ENCODE measurements at regions not wholly inside any gene's neighbourhood (a gene's known extent, or its start where the extent isn't known, plus 50 kb on each side); places are given as distances from the start of the nearest gene placed in this dataset.

GRCh38 chr18:47737956-47738355 lies 192.5 kb downstream of the SMAD2 start:
- H3K27me3 ChIP-seq (ENCODE audit: low read depth): peaks cover 23% of the 10 kb centered on the region
- no peaks in the 10 kb centered on the region for H3K4me1 ChIP-seq
- in situ Hi-C loops (cut with MboI; ENCODE audit: low sequenced_read_pairs): no loop called here
- no peaks in the 10 kb centered on the region for H3K36me3 ChIP-seq (replicated peaks)
- no peak overlapping the region for H3K4me3 ChIP-seq
- H3K9me3 ChIP-seq: no peaks in the 10 kb centered on the region
- DNase-seq (ENCODE audit: low spot score in 2 of 2): no peak

- in situ Hi-C loops (cut with MboI; ENCODE audit: low sequenced_read_pairs): no loop called here
- H3K9me3 ChIP-seq: no peaks in the 10 kb centered on the region
- H3K36me3 ChIP-seq (replicated peaks): no peaks in the 10 kb centered on the region
- peaks cover 19% of the 10 kb centered on the region for H3K27me3 ChIP-seq (ENCODE audit: low read depth)
- no peaks in the 10 kb centered on the region for H3K4me1 ChIP-seq
- DNase-seq (ENCODE audit: low spot score in 2 of 2): no peak
- H3K4me3 ChIP-seq: no peak overlapping the region
Measured at GRCh38 chr18:47737198-47737830, 193.1 kb downstream of the SMAD2 start.

- in situ Hi-C loops (cut with MboI; ENCODE audit: low sequenced_read_pairs): no loop called here
- Histone ChIP-seq H3K4me1 (no peaks in the 10 kb centered on the region), H3K36me3 (replicated peaks) (no peaks in the 10 kb centered on the region), H3K27me3 (ENCODE audit: low read depth) (peaks cover 18% of the 10 kb centered on the region), H3K4me3 (no peak overlapping the region), H3K9me3 (no peaks in the 10 kb centered on the region)
- DNase-seq (ENCODE audit: low spot score in 2 of 2): no peak
Measured at GRCh38 chr18:47736376-47737140, 193.9 kb downstream of the SMAD2 start.

- Histone ChIP-seq H3K9me3 (no peaks in the 10 kb centered on the region), H3K4me3 (no peak overlapping the region), H3K27me3 (ENCODE audit: low read depth) (peaks cover 18% of the 10 kb centered on the region), H3K36me3 (replicated peaks) (no peaks in the 10 kb centered on the region), H3K4me1 (no peaks in the 10 kb centered on the region)
- in situ Hi-C loops (cut with MboI; ENCODE audit: low sequenced_read_pairs): no loop called here
- DNase-seq (ENCODE audit: low spot score in 2 of 2): no peak
Measured at GRCh38 chr18:47735041-47735702, 195.3 kb downstream of the SMAD2 start.

- no peak overlapping the region for H3K4me3 ChIP-seq
- H3K4me1 ChIP-seq: no peaks in the 10 kb centered on the region
- no peak for DNase-seq (ENCODE audit: low spot score in 2 of 2)
- H3K36me3 ChIP-seq (replicated peaks): no peaks in the 10 kb centered on the region
- peaks cover 8% of the 10 kb centered on the region; the same call in 1 of the 2 replicates for H3K27me3 ChIP-seq (ENCODE audit: low read depth)
- no peaks in the 10 kb centered on the region for H3K9me3 ChIP-seq
- in situ Hi-C loops (cut with MboI; ENCODE audit: low sequenced_read_pairs): no loop called here
Measured at GRCh38 chr18:47731276-47731675, 199.2 kb downstream of the SMAD2 start.

GRCh38 chr18:47730795-47731194 lies 199.7 kb downstream of the SMAD2 start:
- H3K9me3 ChIP-seq: no peaks in the 10 kb centered on the region
- H3K36me3 ChIP-seq (replicated peaks): no peaks in the 10 kb centered on the region
- no peak overlapping the region for H3K4me3 ChIP-seq
- in situ Hi-C loops (cut with MboI; ENCODE audit: low sequenced_read_pairs): no loop called here
- peaks cover 6% of the 10 kb centered on the region; the same call in 1 of the 2 replicates for H3K27me3 ChIP-seq (ENCODE audit: low read depth)
- no peaks in the 10 kb centered on the region for H3K4me1 ChIP-seq
- DNase-seq (ENCODE audit: low spot score in 2 of 2): no peak

- H3K27me3 ChIP-seq (ENCODE audit: low read depth): no peaks in the 10 kb centered on the region
Measured at GRCh38 chr18:47729356-47729755, 201.1 kb downstream of the SMAD2 start.

GRCh38 chr18:47728921-47729320 lies 201.5 kb downstream of the SMAD2 start:
- no peak overlapping the region for H3K4me3 ChIP-seq
- no peaks in the 10 kb centered on the region for H3K27me3 ChIP-seq (ENCODE audit: low read depth)
- no peaks in the 10 kb centered on the region for H3K9me3 ChIP-seq
- no peaks in the 10 kb centered on the region for H3K36me3 ChIP-seq (replicated peaks)
- H3K4me1 ChIP-seq: no peaks in the 10 kb centered on the region
- no peak for DNase-seq (ENCODE audit: low spot score in 2 of 2)
- in situ Hi-C loops (cut with MboI; ENCODE audit: low sequenced_read_pairs): no loop called here

More at GRCh38 chr18:47729356-47729755, 201.1 kb downstream of the SMAD2 start:
- no peaks in the 10 kb centered on the region for H3K9me3 ChIP-seq
- no peaks in the 10 kb centered on the region for H3K4me1 ChIP-seq
- no peaks in the 10 kb centered on the region for H3K36me3 ChIP-seq (replicated peaks)
- no peak overlapping the region for H3K4me3 ChIP-seq
- in situ Hi-C loops (cut with MboI; ENCODE audit: low sequenced_read_pairs): no loop called here
- no peak for DNase-seq (ENCODE audit: low spot score in 2 of 2)

- in situ Hi-C loops (cut with MboI; ENCODE audit: low sequenced_read_pairs): no loop called here
- DNase-seq (ENCODE audit: low spot score in 2 of 2): no peak
- Histone ChIP-seq H3K4me3 (no peak overlapping the region), H3K9me3 (no peaks in the 10 kb centered on the region), H3K27me3 (ENCODE audit: low read depth) (no peaks in the 10 kb centered on the region), H3K4me1 (no peaks in the 10 kb centered on the region), H3K36me3 (replicated peaks) (no peaks in the 10 kb centered on the region)
Measured at GRCh38 chr18:47727409-47727808, 203.1 kb downstream of the SMAD2 start.

GRCh38 chr18:47726550-47726949 lies 203.9 kb downstream of the SMAD2 start:
- no peak for DNase-seq (ENCODE audit: low spot score in 2 of 2)
- H3K27me3 ChIP-seq (ENCODE audit: low read depth): no peaks in the 10 kb centered on the region
- no peaks in the 10 kb centered on the region for H3K9me3 ChIP-seq
- H3K4me1 ChIP-seq: no peaks in the 10 kb centered on the region
- H3K4me3 ChIP-seq: no peak overlapping the region
- in situ Hi-C loops (cut with MboI; ENCODE audit: low sequenced_read_pairs): no loop called here
- H3K36me3 ChIP-seq (replicated peaks): no peaks in the 10 kb centered on the region

GRCh38 chr18:47725656-47726055 lies 204.8 kb downstream of the SMAD2 start:
- Histone ChIP-seq H3K9me3 (no peaks in the 10 kb centered on the region), H3K4me1 (no peaks in the 10 kb centered on the region), H3K27me3 (ENCODE audit: low read depth) (no peaks in the 10 kb centered on the region), H3K36me3 (replicated peaks) (no peaks in the 10 kb centered on the region), H3K4me3 (no peak overlapping the region)
- no peak for DNase-seq (ENCODE audit: low spot score in 2 of 2)
- in situ Hi-C loops (cut with MboI; ENCODE audit: low sequenced_read_pairs): no loop called here

- H3K36me3 ChIP-seq (replicated peaks): no peaks in the 10 kb centered on the region
- no peak overlapping the region for H3K4me3 ChIP-seq
- H3K9me3 ChIP-seq: no peaks in the 10 kb centered on the region
- H3K4me1 ChIP-seq: no peaks in the 10 kb centered on the region
- no peaks in the 10 kb centered on the region for H3K27me3 ChIP-seq (ENCODE audit: low read depth)
- no peak for DNase-seq (ENCODE audit: low spot score in 2 of 2)
- in situ Hi-C loops (cut with MboI; ENCODE audit: low sequenced_read_pairs): no loop called here
Measured at GRCh38 chr18:47724186-47724975, 206.1 kb downstream of the SMAD2 start.

GRCh38 chr18:47721876-47722275 lies 208.6 kb downstream of the SMAD2 start:
- in situ Hi-C loops (cut with MboI; ENCODE audit: low sequenced_read_pairs): no loop called here
- DNase-seq (ENCODE audit: low spot score in 2 of 2): no peak
- no peaks in the 10 kb centered on the region for H3K4me1 ChIP-seq
- no peaks in the 10 kb centered on the region for H3K27me3 ChIP-seq (ENCODE audit: low read depth)
- H3K9me3 ChIP-seq: no peaks in the 10 kb centered on the region
- H3K4me3 ChIP-seq: no peak overlapping the region
- no peaks in the 10 kb centered on the region for H3K36me3 ChIP-seq (replicated peaks)

Measured in HAP-1 (cell line).